IMR-90 (cell line): ENCODE measurements at regions not wholly inside any gene's neighbourhood (a gene's known extent, or its start where the extent isn't known, plus 50 kb on each side); places are given as distances from the start of the nearest gene placed in this dataset.
A peak's percentile ranks its signal among the peaks of the same experiment; 100 is the strongest.

Source experiments
- ATAC-seq: fragments of 200-7000 bp; cut with Tn5 transposase; 2 replicates; pipeline ENCODE4 v1.9.1; 2020; ENCODE audit warnings: low read depth, mild to moderate bottlenecking, moderate library complexity
- BruUV-seq: library from RNA; stranded (reverse); fragments of 400-500 nt; replicated peaks from 2 replicates; lab custom pipeline; 2021; lab: Mats Ljungman, UMichigan
- CTCF ChIA-PET: fragments of 300-600 bp; formaldehyde crosslinking; extraction: SDS; loops from one replicate; lab custom pipeline; 2021; ENCODE audit warnings: antibody characterized with exemption; lab: Yijun Ruan, JAX
- POLR2A ChIA-PET: fragments of 300-600 bp; sonication (Branson Sonifier 250); formaldehyde crosslinking; loops from one replicate; lab custom pipeline; 2022; ENCODE audit warnings: antibody characterized with exemption; ENCODE audit not compliant: unreplicated experiment; lab: Charles Lee
- DNase-seq: peaks from one replicate; pipeline ENCODE4 v3.0.0; 2013
- H2AFZ ChIP-seq: replicated peaks from 2 replicates; pipeline ENCODE3; 2013; ENCODE audit warnings: low read length, mild to moderate bottlenecking; ENCODE audit not compliant: poor library complexity
- H2AK5ac ChIP-seq: 2 replicates; pipeline ENCODE4 v1.6.1; 2013; ENCODE audit warnings: low read depth, low read length, inconsistent platforms
- H2AK9ac ChIP-seq: replicated peaks from 2 replicates; pipeline ENCODE3; 2013; ENCODE audit warnings: mild to moderate bottlenecking, low read depth, low read length, moderate library complexity; ENCODE audit not compliant: poor library complexity
- H2BK120ac ChIP-seq: 2 replicates; pipeline ENCODE4 v1.6.1; 2013; ENCODE audit warnings: low read depth, low read length, inconsistent platforms
- H2BK15ac ChIP-seq: 3 replicates; pipeline ENCODE4 v1.6.1; 2013; ENCODE audit warnings: low read depth, low read length, inconsistent platforms
- H2BK20ac ChIP-seq: 2 replicates; pipeline ENCODE4 v1.6.1; 2013; ENCODE audit warnings: low read depth, mild to moderate bottlenecking, inconsistent platforms, low read length, moderate library complexity
- H2BK5ac ChIP-seq: 2 replicates; pipeline ENCODE4 v1.6.1; 2013; ENCODE audit warnings: mild to moderate bottlenecking, low read depth, low read length, inconsistent platforms; ENCODE audit not compliant: poor library complexity, severe bottlenecking
- H3K14ac ChIP-seq: replicated peaks from 2 replicates; pipeline ENCODE4 v1.6.1; 2013; ENCODE audit warnings: low read depth, low read length, inconsistent platforms
- H3K18ac ChIP-seq: 2 replicates; pipeline ENCODE4 v1.6.1; 2013; ENCODE audit warnings: low read depth, low read length, control low read depth
- H3K23ac ChIP-seq: 2 replicates; pipeline ENCODE4 v1.6.1; 2013; ENCODE audit warnings: low read depth, low read length, inconsistent platforms
- H3K27ac ChIP-seq: 2 replicates; pipeline ENCODE4 v1.5.1; 2013; ENCODE audit warnings: mild to moderate bottlenecking, control low read depth, low read length; ENCODE audit not compliant: insufficient read depth
- H3K27me3 ChIP-seq: 2 replicates; pipeline ENCODE4 v1.6.1; 2013; ENCODE audit warnings: low read length; ENCODE audit not compliant: control insufficient read depth, insufficient read depth
- H3K36me3 ChIP-seq: 2 replicates; pipeline ENCODE4 v1.6.1; 2013; ENCODE audit warnings: low read length, mixed read lengths; ENCODE audit not compliant: control insufficient read depth, insufficient read depth
- H3K4ac ChIP-seq: 2 replicates; pipeline ENCODE4 v1.6.1; 2013; ENCODE audit warnings: low read depth, low read length, inconsistent platforms
- H3K4me1 ChIP-seq: 2 replicates; pipeline ENCODE4 v1.6.1; 2013; ENCODE audit warnings: low read length, mixed read lengths; ENCODE audit not compliant: control insufficient read depth, insufficient read depth
- H3K4me2 ChIP-seq: 2 replicates; pipeline ENCODE4 v1.6.1; 2013; ENCODE audit warnings: low read depth, mild to moderate bottlenecking, control low read depth, low read length, moderate library complexity
- H3K4me3 ChIP-seq: 2 replicates; pipeline ENCODE4 v1.5.1; 2013; ENCODE audit warnings: low read depth, mild to moderate bottlenecking, control low read depth, low read length, moderate library complexity; ENCODE audit not compliant: insufficient read depth
- H3K56ac ChIP-seq: 2 replicates; pipeline ENCODE4 v1.6.1; 2013; ENCODE audit warnings: low read length, inconsistent platforms; ENCODE audit not compliant: insufficient read depth; ENCODE audit errors: extremely low read depth
- H3K79me1 ChIP-seq, 2 experiments: 2 replicates each; pipeline ENCODE4 v1.6.1; 2013; ENCODE audit warnings: low read length in 2 of 2, inconsistent platforms in 1 of 2, low read depth in 1 of 2
- H3K9ac ChIP-seq: 2 replicates; pipeline ENCODE4 v1.6.1; 2013; ENCODE audit warnings: low read depth, low read length, control low read depth
- H3K9me1 ChIP-seq: 2 replicates; pipeline ENCODE4 v1.6.1; 2013; ENCODE audit warnings: low read length, inconsistent platforms; ENCODE audit not compliant: insufficient read depth
- H3K9me3 ChIP-seq: 2 replicates; pipeline ENCODE4 v1.6.1; 2013; ENCODE audit warnings: low read length; ENCODE audit not compliant: control insufficient read depth, insufficient read depth
- H4K20me1 ChIP-seq: 2 replicates; pipeline ENCODE4 v1.6.1; 2013; ENCODE audit warnings: low read length, inconsistent platforms; ENCODE audit not compliant: insufficient read depth
- H4K5ac ChIP-seq: 2 replicates; pipeline ENCODE4 v1.6.1; 2013; ENCODE audit warnings: mild to moderate bottlenecking, low read depth, low read length, control low read depth
- H4K8ac ChIP-seq, 2 experiments: 2 replicates each; pipeline ENCODE4 v1.6.1; 2013; ENCODE audit warnings: low read depth in 2 of 2, low read length in 2 of 2, control low read depth in 1 of 2, inconsistent platforms in 1 of 2
- H4K91ac ChIP-seq: 2 replicates; pipeline ENCODE4 v1.6.1; 2013; ENCODE audit warnings: low read depth, low read length, inconsistent platforms; ENCODE audit not compliant: insufficient read depth
- CEBPB ChIP-seq: IDR thresholded peaks from 2 replicates; pipeline ENCODE4 v1.6.1; 2012; ENCODE audit warnings: low read depth, low read length, improper control_type of control experiment
- CHD1 ChIP-seq: IDR thresholded peaks from 2 replicates; pipeline ENCODE4 v1.6.1; 2012; ENCODE audit warnings: low read depth, low read length, improper control_type of control experiment
- CTCF ChIP-seq: conservative IDR thresholded peaks from 2 replicates; pipeline ENCODE4 v1.5.1; 2012; ENCODE audit warnings: mild to moderate bottlenecking, low read depth, low read length, improper control_type of control experiment
- ELK1 ChIP-seq: fragments of 150-350 bp; IDR thresholded peaks from 2 replicates; pipeline ENCODE4 v1.6.1; 2016; ENCODE audit warnings: low read depth, mild to moderate bottlenecking, low read length, moderate library complexity, borderline replicate concordance
- FOS ChIP-seq: fragments of 150-350 bp; IDR thresholded peaks from 2 replicates; pipeline ENCODE4 v1.6.1; 2016; ENCODE audit warnings: low read depth, low read length
- MAFK ChIP-seq: IDR thresholded peaks from 2 replicates; pipeline ENCODE4 v1.6.1; 2012; ENCODE audit warnings: low read depth, low read length, improper control_type of control experiment
- MAZ ChIP-seq: IDR thresholded peaks from 2 replicates; pipeline ENCODE4 v1.6.1; 2012; ENCODE audit warnings: low read depth, mild to moderate bottlenecking, low read length, improper control_type of control experiment, moderate library complexity, borderline replicate concordance
- MXI1 ChIP-seq: IDR thresholded peaks from 2 replicates; pipeline ENCODE4 v1.6.1; 2012; ENCODE audit warnings: low read depth, mild to moderate bottlenecking, low read length, moderate library complexity, borderline replicate concordance
- RAD21 ChIP-seq: IDR thresholded peaks from 2 replicates; pipeline ENCODE4 v1.6.1; 2012; ENCODE audit warnings: low read length, improper control_type of control experiment
- RCOR1 ChIP-seq: IDR thresholded peaks from 2 replicates; pipeline ENCODE4 v1.6.1; 2012; ENCODE audit warnings: mild to moderate bottlenecking, low read length, improper control_type of control experiment; ENCODE audit not compliant: insufficient replicate concordance
- RFX5 ChIP-seq: IDR thresholded peaks from 2 replicates; pipeline ENCODE4 v1.8.0; 2012; ENCODE audit warnings: low read depth, mild to moderate bottlenecking, low read length, moderate library complexity
- WGBS, 2 experiments: methylation state at CpG; one replicate each; pipeline versions ENCODE4 v1.1.5 to v1.1.7; 2013; ENCODE audit warnings: missing lambda C conversion rate in 2 of 2; ENCODE audit not compliant: insufficient read length in 1 of 2; ENCODE audit errors: extremely low coverage in 2 of 2; 5-methylcytosine and 5-hydroxymethylcytosine counted together
- dilution Hi-C: fragments of 300-500 bp; cut with HindIII; formaldehyde crosslinking; loops from one replicate; pipeline ENCODE4 v1.14.3; 2018; ENCODE audit warnings: low sequenced_read_pairs; ENCODE audit not compliant: unreplicated experiment
- in situ Hi-C: fragments of 300-500 bp; cut with MboI; formaldehyde crosslinking; loops from 3 replicates; pipeline ENCODE4 v1.14.3; 2019; ENCODE audit warnings: low sequenced_read_pairs, inconsistent platforms, mixed read lengths
- intact Hi-C: fragments of 100-400 bp; cut with micrococcal nuclease; formaldehyde crosslinking; loops from 2 replicates; pipeline ENCODE4 v1.10.0; 2022

GRCh38 chr20:48278961-48279481 lies 493.7 kb upstream of the SULF2 start:
- H3K9me1 ChIP-seq = no peaks in the 10 kb centered on the region
- ChIA-PET CTCF (no interaction called here), POLR2A (no interaction called here)
- no peak overlapping the region for H3K18ac ChIP-seq
- H2BK5ac ChIP-seq = no peak overlapping the region
- H2AK9ac ChIP-seq = no peak overlapping the region
- H4K5ac ChIP-seq = no peak overlapping the region
- no peak overlapping the region for H3K27ac ChIP-seq
- no peak overlapping the region for H4K91ac ChIP-seq
- H3K4me1 ChIP-seq = no peaks in the 10 kb centered on the region
- TF ChIP-seq CTCF (no peak), RCOR1 (no peak), MXI1 (no peak), ELK1 (no peak), MAFK (no peak), CEBPB (no peak), MAZ (no peak), RFX5 (no peak), RAD21 (no peak), CHD1 (no peak), FOS (no peak)
- no peak overlapping the region for H3K56ac ChIP-seq
- DNase-seq (peak; percentile 35), ATAC-seq (no peak; the same call in 1 of the 2 replicates)
- intact Hi-C loops = no loop called here
- in situ Hi-C loops = loop anchor here (25.0 kb wide), 1 partner anchor 633 kb away; the partner anchor contains the start of gene ARFGEF2
- H3K4me3 ChIP-seq = no peak overlapping the region
- no peak overlapping the region for H3K14ac ChIP-seq
- H4K20me1 ChIP-seq = no peaks in the 10 kb centered on the region
- H2BK120ac ChIP-seq = no peak overlapping the region
- H2AFZ ChIP-seq = no peak overlapping the region
- BruUV-seq = no TSS peak
- peaks cover 5% of the 10 kb centered on the region for H3K27me3 ChIP-seq
- no peaks in the 10 kb centered on the region for H3K9me3 ChIP-seq
- no peaks in the 10 kb centered on the region for H3K79me1 ChIP-seq
- no peak overlapping the region for H3K4ac ChIP-seq
- H3K23ac ChIP-seq = no peak overlapping the region
- H3K36me3 ChIP-seq = no peaks in the 10 kb centered on the region
- H2AK5ac ChIP-seq = no peak overlapping the region
- H4K8ac ChIP-seq = no peak overlapping the region
- no peak overlapping the region for H2BK20ac ChIP-seq
- H2BK15ac ChIP-seq = no peak overlapping the region
- no CpG with 5 or more reads among the region's 2 CpGs for WGBS, 2 experiments
- H3K9ac ChIP-seq = no peak overlapping the region
- dilution Hi-C loops = no loop called here
- H3K4me2 ChIP-seq = no peak overlapping the region
